ENCODE measurements at regions not wholly inside any gene's neighbourhood (a gene's known extent, or its start where the extent isn't known, plus 50 kb on each side); places are given as distances from the start of the nearest gene placed in this dataset.

DNA sequence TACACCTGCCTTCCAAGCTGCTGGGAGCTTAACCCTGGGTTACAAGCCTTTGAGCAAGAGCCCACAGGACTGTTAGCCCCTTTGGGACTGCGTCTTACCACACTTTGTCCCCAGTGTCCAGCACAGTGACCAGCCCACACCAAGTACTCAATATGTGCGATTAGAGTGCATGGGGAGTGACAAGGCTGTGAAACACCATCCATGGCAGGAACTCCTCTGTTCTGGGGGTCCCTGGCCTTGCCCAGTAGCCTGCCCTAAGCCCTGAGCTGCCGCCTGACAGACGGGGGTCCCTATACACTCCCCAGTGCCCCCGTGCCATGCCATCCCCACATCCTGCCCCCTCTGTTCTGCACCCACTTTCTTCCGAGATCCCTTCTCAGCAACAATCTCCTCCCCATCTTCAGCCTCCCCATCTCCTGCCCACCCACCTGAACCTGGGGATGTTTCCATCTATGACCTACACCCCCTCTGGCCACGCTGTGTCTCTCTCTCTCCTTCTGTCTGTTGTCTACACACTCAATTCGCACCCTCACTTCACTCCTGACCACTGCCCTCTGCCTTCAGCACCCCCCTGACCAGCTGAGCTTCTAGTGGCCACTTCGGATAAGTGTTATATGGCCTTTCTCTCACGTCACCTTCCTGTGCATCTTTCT, 112.9 kb upstream of the SMURF2 start:
- intact Hi-C loops (cut with micrococcal nuclease): loop anchor here (10.0 kb wide), 2 partner anchors 160 to 420 kb away; no protein-coding TSS in a partner anchor
- H3K36me3 Mint-ChIP-seq (ENCODE audit: low read depth): peaks cover 6% of the 10 kb centered on the region
- no peak for DNase-seq (ENCODE audit: low spot score)
- no peak overlapping the region for H3K4me3 Mint-ChIP-seq (ENCODE audit: low read depth)
- H3K9me3 Mint-ChIP-seq: no peaks in the 10 kb centered on the region
- peaks cover 7% of the 10 kb centered on the region for H3K4me1 Mint-ChIP-seq (ENCODE audit: low read depth)
- H3K27ac Mint-ChIP-seq: no peak overlapping the region
- peaks cover 4% of the 10 kb centered on the region for H3K27me3 Mint-ChIP-seq (ENCODE audit: low read depth)

DNA sequence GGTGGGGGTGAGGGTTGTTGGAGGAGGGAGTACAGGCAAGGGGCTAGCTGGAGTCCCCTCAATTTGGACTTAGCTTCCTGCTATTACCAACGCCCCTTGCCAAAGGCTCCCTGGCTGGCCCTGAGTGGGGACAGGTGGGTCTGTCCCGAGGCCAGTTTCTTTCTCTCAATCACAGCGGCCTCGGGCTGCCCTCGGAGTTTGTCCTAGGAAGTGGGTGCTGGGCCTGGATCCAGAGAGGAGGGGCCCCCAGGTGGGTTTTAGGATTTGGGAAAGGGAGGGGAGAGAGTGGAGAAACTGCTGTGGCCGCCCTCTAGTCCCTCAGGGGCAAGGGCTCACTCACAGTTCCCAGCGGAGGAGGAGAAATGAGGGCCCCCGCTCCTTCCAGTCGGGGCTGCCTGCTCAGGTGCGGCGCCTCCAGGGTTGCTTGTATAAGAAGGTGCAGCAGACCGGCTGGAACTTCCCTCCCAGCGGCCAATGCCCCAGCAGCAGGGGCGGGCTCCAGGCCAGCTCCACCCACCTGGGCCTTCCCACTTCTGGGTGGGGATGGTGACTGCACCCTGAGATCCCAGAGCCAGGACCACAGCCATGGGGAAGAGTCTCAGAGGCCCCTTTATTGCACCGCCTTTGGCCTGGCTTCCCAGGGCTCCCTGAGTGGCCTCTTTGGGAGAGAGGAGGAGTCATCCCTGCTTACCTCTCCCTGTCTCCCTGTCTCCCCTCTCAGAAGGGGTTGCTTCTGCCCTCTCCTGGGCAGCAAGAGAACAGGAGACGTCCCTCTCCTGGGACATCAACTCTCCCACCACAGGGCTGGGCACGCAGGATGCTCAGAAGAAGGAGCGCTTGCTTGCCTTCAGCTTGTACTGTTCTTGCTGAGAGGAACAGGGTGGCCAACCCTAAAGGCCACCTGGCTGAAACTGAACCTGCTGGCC, 112.0 kb upstream of the SMURF2 start:
- DNase-seq (ENCODE audit: low spot score): no peak
- Mint-ChIP-seq H3K36me3 (ENCODE audit: low read depth) (peaks cover 9% of the 10 kb centered on the region), H3K4me1 (ENCODE audit: low read depth) (peaks cover 6% of the 10 kb centered on the region), H3K9me3 (no peaks in the 10 kb centered on the region), H3K4me3 (ENCODE audit: low read depth) (no peak overlapping the region), H3K27me3 (ENCODE audit: low read depth) (peaks cover 4% of the 10 kb centered on the region), H3K27ac (no peak overlapping the region)
- intact Hi-C loops (cut with micrococcal nuclease): loop anchor here (10.0 kb wide), 2 partner anchors 161 to 421 kb away; no protein-coding TSS in a partner anchor

- no peak overlapping the region for H3K27ac Mint-ChIP-seq
- H3K4me3 Mint-ChIP-seq (ENCODE audit: low read depth): no peak overlapping the region
- peaks cover 6% of the 10 kb centered on the region for H3K4me1 Mint-ChIP-seq (ENCODE audit: low read depth)
- H3K36me3 Mint-ChIP-seq (ENCODE audit: low read depth): peaks cover 7% of the 10 kb centered on the region
- intact Hi-C loops (cut with micrococcal nuclease): loop anchor here (10.0 kb wide), 2 partner anchors 161 to 421 kb away; no protein-coding TSS in a partner anchor
- no peaks in the 10 kb centered on the region for H3K9me3 Mint-ChIP-seq
- H3K27me3 Mint-ChIP-seq (ENCODE audit: low read depth): peaks cover 2% of the 10 kb centered on the region
- no peak for DNase-seq (ENCODE audit: low spot score)
These were observed 111.3 kb upstream of the SMURF2 start for GRCh38 chr17:64773386-64773835.

DNA sequence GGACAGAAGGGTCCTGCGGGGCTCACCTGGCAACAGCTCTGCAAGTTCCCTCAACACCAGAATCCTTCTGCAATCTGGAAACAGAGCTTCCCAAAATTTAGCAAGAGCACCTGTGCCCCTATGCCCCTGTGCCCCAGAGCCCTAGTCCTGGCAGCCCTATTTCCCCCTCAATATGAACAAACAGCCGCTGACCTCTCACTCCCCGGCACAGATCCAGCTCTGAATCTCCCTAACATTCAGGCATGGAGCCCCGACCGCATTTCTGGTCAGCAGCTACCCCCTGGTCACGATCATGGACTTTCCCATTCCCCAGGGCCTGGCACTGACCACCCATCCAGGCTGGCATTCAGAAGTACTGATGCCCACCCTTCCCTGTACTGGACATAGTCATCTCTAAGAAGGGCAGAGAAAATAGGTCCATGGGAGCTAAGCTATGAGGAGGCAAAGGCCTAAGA, 110.8 kb upstream of the SMURF2 start:
- Mint-ChIP-seq H3K4me3 (ENCODE audit: low read depth) (no peak overlapping the region), H3K36me3 (ENCODE audit: low read depth) (peaks cover 7% of the 10 kb centered on the region), H3K27ac (no peak overlapping the region), H3K27me3 (ENCODE audit: low read depth) (peaks cover 2% of the 10 kb centered on the region), H3K9me3 (no peaks in the 10 kb centered on the region), H3K4me1 (ENCODE audit: low read depth) (peaks cover 6% of the 10 kb centered on the region)
- intact Hi-C loops (cut with micrococcal nuclease): loop anchor here (10.0 kb wide), 2 partner anchors 162 to 422 kb away; no protein-coding TSS in a partner anchor
- DNase-seq (ENCODE audit: low spot score): no peak

GRCh38 chr17:64771980-64772844, 110.1 kb upstream of the SMURF2 start:
- peaks cover 4% of the 10 kb centered on the region for H3K4me1 Mint-ChIP-seq (ENCODE audit: low read depth)
- no peak overlapping the region for H3K4me3 Mint-ChIP-seq (ENCODE audit: low read depth)
- DNase-seq (ENCODE audit: low spot score): no peak
- H3K27me3 Mint-ChIP-seq (ENCODE audit: low read depth): no peaks in the 10 kb centered on the region
- intact Hi-C loops (cut with micrococcal nuclease): loop anchor here (10.0 kb wide), 2 partner anchors 163 to 423 kb away; no protein-coding TSS in a partner anchor
- H3K9me3 Mint-ChIP-seq: no peaks in the 10 kb centered on the region
- no peak overlapping the region for H3K27ac Mint-ChIP-seq
- H3K36me3 Mint-ChIP-seq (ENCODE audit: low read depth): peaks cover 7% of the 10 kb centered on the region

DNA sequence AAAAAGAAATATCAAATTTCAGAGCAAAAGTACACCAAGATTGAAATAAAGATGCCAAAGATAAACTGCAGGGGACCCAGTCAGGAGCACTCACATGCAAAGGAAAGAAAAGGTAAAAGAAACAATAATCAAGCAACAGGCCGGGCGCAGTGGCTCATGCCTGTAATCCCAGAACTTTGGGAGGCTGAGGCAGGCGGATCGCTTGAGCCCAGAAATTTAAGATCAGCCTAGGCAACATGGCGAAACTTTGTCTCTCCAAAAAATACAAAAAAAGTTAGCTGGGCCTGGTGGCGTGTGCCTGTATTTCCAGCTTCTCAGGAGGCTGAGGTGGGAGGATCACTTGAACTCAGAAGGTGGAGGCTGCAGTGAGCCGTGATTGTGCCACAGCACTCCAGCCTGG, 107.6 kb upstream of the SMURF2 start:
- intact Hi-C loops (cut with micrococcal nuclease): loop anchor here (10.0 kb wide), 2 partner anchors 165 to 425 kb away; no protein-coding TSS in a partner anchor
- H3K27ac Mint-ChIP-seq: no peak overlapping the region

GRCh38 chr17:64767269-64767997, 105.3 kb upstream of the SMURF2 start:
- Mint-ChIP-seq H3K9me3 (no peaks in the 10 kb centered on the region), H3K27ac (no peak overlapping the region), H3K4me3 (ENCODE audit: low read depth) (no peak overlapping the region), H3K27me3 (ENCODE audit: low read depth) (no peaks in the 10 kb centered on the region), H3K36me3 (ENCODE audit: low read depth) (peaks cover 20% of the 10 kb centered on the region), H3K4me1 (ENCODE audit: low read depth) (no peaks in the 10 kb centered on the region)
- DNase-seq (ENCODE audit: low spot score): no peak
- intact Hi-C loops (cut with micrococcal nuclease): no loop called here

More for the DNA sequence above, 107.6 kb upstream of the SMURF2 start:
- peaks cover 14% of the 10 kb centered on the region for H3K36me3 Mint-ChIP-seq (ENCODE audit: low read depth)
- no peaks in the 10 kb centered on the region for H3K9me3 Mint-ChIP-seq
- no peaks in the 10 kb centered on the region for H3K27me3 Mint-ChIP-seq (ENCODE audit: low read depth)
- no peaks in the 10 kb centered on the region for H3K4me1 Mint-ChIP-seq (ENCODE audit: low read depth)
- no peak overlapping the region for H3K4me3 Mint-ChIP-seq (ENCODE audit: low read depth)
- no peak for DNase-seq (ENCODE audit: low spot score)

DNA sequence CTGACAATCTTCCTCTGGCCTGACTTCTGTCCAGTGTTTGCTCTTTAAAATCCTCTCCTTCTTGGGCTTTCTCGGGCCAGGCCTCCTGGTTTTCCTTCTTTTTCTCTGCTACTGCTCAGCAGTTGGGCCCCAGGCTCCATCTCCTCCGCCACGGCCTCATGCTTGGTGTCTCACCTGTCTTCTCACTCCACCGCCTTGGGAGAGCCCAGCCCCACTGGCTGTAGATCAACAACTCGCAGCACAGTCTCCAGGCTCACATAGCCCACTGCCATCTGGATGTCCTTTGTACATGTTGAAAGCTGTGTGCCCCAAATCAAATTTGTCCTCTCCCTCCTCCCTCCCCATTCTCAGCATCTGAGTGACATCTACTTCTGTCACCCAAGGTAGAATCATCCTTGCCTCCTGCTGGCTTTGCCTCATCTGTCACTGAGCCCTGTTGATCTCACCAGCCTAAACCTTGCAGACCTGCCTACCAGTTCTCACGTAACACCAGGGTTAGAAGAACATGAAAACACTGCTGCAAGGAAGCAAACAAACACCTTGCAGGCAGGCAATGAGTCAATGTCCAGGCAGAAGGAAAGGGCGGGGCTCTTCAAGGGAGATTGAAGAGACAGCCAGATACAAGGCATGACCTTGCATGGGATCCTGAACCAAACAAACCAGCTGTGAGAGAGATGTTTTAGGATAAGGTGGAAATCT, 103.2 kb upstream of the SMURF2 start:
- intact Hi-C loops (cut with micrococcal nuclease): no loop called here
- Mint-ChIP-seq H3K27ac (no peak overlapping the region), H3K4me1 (ENCODE audit: low read depth) (no peaks in the 10 kb centered on the region), H3K9me3 (no peaks in the 10 kb centered on the region), H3K36me3 (ENCODE audit: low read depth) (peaks cover 24% of the 10 kb centered on the region), H3K27me3 (ENCODE audit: low read depth) (no peaks in the 10 kb centered on the region), H3K4me3 (ENCODE audit: low read depth) (no peak overlapping the region)
- DNase-seq (ENCODE audit: low spot score): no peak

GRCh38 chr17:64750891-64751677, 89.0 kb upstream of the SMURF2 start:
- Mint-ChIP-seq H3K27me3 (ENCODE audit: low read depth) (no peaks in the 10 kb centered on the region), H3K4me3 (ENCODE audit: low read depth) (no peak overlapping the region), H3K36me3 (ENCODE audit: low read depth) (peaks cover 41% of the 10 kb centered on the region), H3K4me1 (ENCODE audit: low read depth) (peaks cover 6% of the 10 kb centered on the region), H3K27ac (no peak overlapping the region), H3K9me3 (no peaks in the 10 kb centered on the region)
- DNase-seq (ENCODE audit: low spot score): no peak
- intact Hi-C loops (cut with micrococcal nuclease): no loop called here

DNA sequence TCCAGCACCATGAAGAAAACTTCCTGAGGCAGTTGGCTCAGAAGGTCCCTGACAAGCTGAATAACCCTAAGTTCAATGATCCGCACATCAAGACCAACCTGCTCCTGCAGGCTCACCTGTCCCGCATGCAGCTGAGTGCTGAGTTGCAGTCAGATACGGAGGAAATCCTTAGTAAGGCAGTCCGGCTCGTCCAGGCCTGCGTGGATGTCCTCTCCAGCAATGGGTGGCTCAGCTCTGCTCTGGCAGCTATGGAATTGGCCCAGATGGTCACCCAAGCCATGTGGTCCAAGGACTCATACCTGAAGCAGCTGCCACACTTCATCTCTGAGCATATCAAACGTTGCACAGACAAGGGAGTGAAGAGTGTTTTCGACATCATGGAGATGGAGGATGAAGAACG, 88.4 kb upstream of the SMURF2 start:
- Mint-ChIP-seq H3K4me3 (ENCODE audit: low read depth) (no peak overlapping the region), H3K27ac (no peak overlapping the region), H3K9me3 (no peaks in the 10 kb centered on the region), H3K36me3 (ENCODE audit: low read depth) (peaks cover 38% of the 10 kb centered on the region), H3K27me3 (ENCODE audit: low read depth) (no peaks in the 10 kb centered on the region), H3K4me1 (ENCODE audit: low read depth) (peaks cover 6% of the 10 kb centered on the region)
- intact Hi-C loops (cut with micrococcal nuclease): no loop called here
- no peak for DNase-seq (ENCODE audit: low spot score)

- Mint-ChIP-seq H3K36me3 (ENCODE audit: low read depth) (peaks cover 32% of the 10 kb centered on the region), H3K27me3 (ENCODE audit: low read depth) (peaks cover 3% of the 10 kb centered on the region), H3K4me3 (ENCODE audit: low read depth) (no peak overlapping the region), H3K27ac (no peak overlapping the region), H3K4me1 (ENCODE audit: low read depth) (peaks cover 6% of the 10 kb centered on the region), H3K9me3 (no peaks in the 10 kb centered on the region)
- intact Hi-C loops (cut with micrococcal nuclease): loop anchor here (10.0 kb wide), 1 partner anchor 325 kb away; no protein-coding TSS in a partner anchor
- no peak for DNase-seq (ENCODE audit: low spot score)
These were observed 87.2 kb upstream of the SMURF2 start for GRCh38 chr17:64749306-64749705.

Measured in activated T-helper 2 cell treated with anti-CD3 and anti-CD28 coated beads, Interferon-gamma antibody, Interleukin-2, Interleukin-4, amounts not matched to agents 10 μg/mL and 5 μg/mL and 100 μg/mL, durations not matched to agents 14 hours and 24 hours and 36 hours (primary cell).